Osteocyte (in vitro differentiated cells): ENCODE measurements at regions not wholly inside any gene's neighbourhood (a gene's known extent, or its start where the extent isn't known, plus 50 kb on each side); places are given as distances from the start of the nearest gene placed in this dataset.
"Not testable (repeated sequence)": the region's sequence is repeated elsewhere in the genome, so short reads cannot be mapped to it uniquely, and the experiment has no call there.

Experiments used
- DNase-seq: peaks from one replicate; pipeline ENCODE4 v3.0.0; 2021; ENCODE audit warnings: mixed read lengths; ENCODE audit not compliant: unreplicated experiment; ENCODE audit errors: extremely low spot score
- H3K27ac Mint-ChIP-seq: one replicate; pipeline ENCODE4 v1.8.0; 2021; ENCODE audit warnings: mild to moderate bottlenecking, mixed read lengths; ENCODE audit not compliant: unreplicated experiment
- H3K27me3 Mint-ChIP-seq: one replicate; pipeline ENCODE4 v1.8.0; 2021; ENCODE audit warnings: mixed read lengths; ENCODE audit not compliant: unreplicated experiment
- H3K36me3 Mint-ChIP-seq: one replicate; pipeline ENCODE4 v1.8.0; 2021; ENCODE audit warnings: mixed read lengths; ENCODE audit not compliant: unreplicated experiment
- H3K4me1 Mint-ChIP-seq: one replicate; pipeline ENCODE4 v1.8.0; 2021; ENCODE audit warnings: mixed read lengths; ENCODE audit not compliant: unreplicated experiment
- H3K4me3 Mint-ChIP-seq: one replicate; pipeline ENCODE4 v1.8.0; 2021; ENCODE audit warnings: mild to moderate bottlenecking, moderate library complexity, mixed read lengths; ENCODE audit not compliant: unreplicated experiment
- H3K9me3 Mint-ChIP-seq: one replicate; pipeline ENCODE4 v1.8.0; 2021; ENCODE audit warnings: mixed read lengths; ENCODE audit not compliant: unreplicated experiment
- CTCF ChIP-seq: fragments of 200-600 bp; sonication (generic); IDR thresholded peaks from 2 replicates; pipeline ENCODE4 v1.5.0; 2021; ENCODE audit warnings: antibody characterized with exemption, mild to moderate bottlenecking, moderate library complexity

- Mint-ChIP-seq H3K27me3 (no peaks in the 10 kb centered on the region), H3K36me3 (no peaks in the 10 kb centered on the region), H3K4me1 (no peaks in the 10 kb centered on the region), H3K27ac (no peak overlapping the region), H3K4me3 (no peak overlapping the region), H3K9me3 (peaks cover 19% of the 10 kb centered on the region)
- TF ChIP-seq CTCF, result no peak
- DNase-seq, result no peak
Observed at GRCh38 chr18:4720518-4720917, 265.4 kb upstream of the DLGAP1 start.

DNA sequence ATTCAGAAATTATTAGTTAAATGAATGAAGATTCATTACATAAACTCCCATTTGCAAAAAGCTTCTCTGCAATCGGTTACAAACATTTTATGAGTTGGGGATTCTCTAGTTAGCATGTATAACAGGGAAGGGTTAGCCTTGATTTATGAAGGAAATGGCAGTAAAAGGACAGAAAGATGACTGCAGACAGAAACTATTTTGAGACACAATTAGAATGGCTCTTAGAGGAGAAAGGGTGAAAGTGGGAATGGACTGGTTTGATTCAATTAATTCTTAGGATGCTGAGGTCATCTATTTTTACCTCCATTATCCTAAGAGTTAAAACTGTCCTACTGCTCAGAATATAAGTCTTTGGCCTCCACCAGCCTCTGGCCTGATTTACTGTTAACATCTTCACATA is 250.8 kb upstream of the DLGAP1 start:
- Mint-ChIP-seq H3K27ac (no peak overlapping the region), H3K4me3 (no peak overlapping the region), H3K9me3 (peaks cover 14% of the 10 kb centered on the region), H3K36me3 (no peaks in the 10 kb centered on the region), H3K4me1 (no peaks in the 10 kb centered on the region), H3K27me3 (no peaks in the 10 kb centered on the region)
- TF ChIP-seq CTCF, result no peak
- no peak for DNase-seq

GRCh38 chr18:4704781-4705180 is 249.7 kb upstream of the DLGAP1 start:
- DNase-seq, result no peak
- peaks cover 14% of the 10 kb centered on the region for H3K9me3 Mint-ChIP-seq
- H3K27me3 Mint-ChIP-seq, result no peaks in the 10 kb centered on the region
- no peak overlapping the region for H3K27ac Mint-ChIP-seq
- TF ChIP-seq CTCF, result no peak
- H3K36me3 Mint-ChIP-seq, result no peaks in the 10 kb centered on the region
- H3K4me3 Mint-ChIP-seq, result no peak overlapping the region
- no peaks in the 10 kb centered on the region for H3K4me1 Mint-ChIP-seq

- TF ChIP-seq CTCF, result no peak
- no peaks in the 10 kb centered on the region for H3K4me1 Mint-ChIP-seq
- H3K36me3 Mint-ChIP-seq, result no peaks in the 10 kb centered on the region
- no peak for DNase-seq
- H3K9me3 Mint-ChIP-seq, result peaks cover 45% of the 10 kb centered on the region
- no peaks in the 10 kb centered on the region for H3K27me3 Mint-ChIP-seq
- H3K27ac Mint-ChIP-seq, result no peak overlapping the region
- no peak overlapping the region for H3K4me3 Mint-ChIP-seq
Observed at GRCh38 chr18:4691836-4692235, 236.7 kb upstream of the DLGAP1 start.

GRCh38 chr18:4678685-4679084 is 223.6 kb upstream of the DLGAP1 start:
- H3K9me3 Mint-ChIP-seq, result peaks cover 31% of the 10 kb centered on the region
- DNase-seq, H3K4me3 Mint-ChIP-seq, H3K4me1 Mint-ChIP-seq, H3K27ac Mint-ChIP-seq, H3K27me3 Mint-ChIP-seq, H3K36me3 Mint-ChIP-seq: not testable (repeated sequence)

DNA sequence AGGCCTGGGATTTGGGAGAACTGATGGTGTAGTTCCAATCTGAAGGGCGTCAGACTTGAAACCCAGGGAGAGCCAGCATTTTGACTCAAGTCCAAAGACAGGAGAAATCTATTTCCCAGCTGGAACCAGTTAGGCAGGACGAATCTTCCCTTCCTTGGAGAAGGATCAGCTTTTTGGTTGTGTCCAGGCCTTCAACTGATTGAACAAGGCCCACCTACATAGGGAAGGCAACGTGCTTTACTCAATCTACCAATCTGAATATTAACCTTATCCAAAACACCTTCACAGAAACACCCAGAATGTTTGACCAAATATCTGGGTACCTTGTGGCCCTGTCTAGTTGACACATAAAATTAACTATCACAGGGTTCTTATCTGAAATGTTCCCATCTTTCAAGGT is 221.9 kb upstream of the DLGAP1 start:
- peaks cover 39% of the 10 kb centered on the region for H3K9me3 Mint-ChIP-seq
- H3K27ac Mint-ChIP-seq, result no peak overlapping the region
- H3K4me3 Mint-ChIP-seq, result no peak overlapping the region
- no peaks in the 10 kb centered on the region for H3K36me3 Mint-ChIP-seq
- H3K4me1 Mint-ChIP-seq, result no peaks in the 10 kb centered on the region
- DNase-seq, result no peak
- H3K27me3 Mint-ChIP-seq, result no peaks in the 10 kb centered on the region
- TF ChIP-seq CTCF, result no peak
